ENCODE measurements at regions not wholly inside any gene's neighbourhood (a gene's known extent, or its start where the extent isn't known, plus 50 kb on each side); places are given as distances from the start of the nearest gene placed in this dataset.

GRCh38 chr9:99753436-99753835, 68.2 kb upstream of the NR4A3 start:
- no peak for DNase-seq (ENCODE audit: low read depth)

DNA sequence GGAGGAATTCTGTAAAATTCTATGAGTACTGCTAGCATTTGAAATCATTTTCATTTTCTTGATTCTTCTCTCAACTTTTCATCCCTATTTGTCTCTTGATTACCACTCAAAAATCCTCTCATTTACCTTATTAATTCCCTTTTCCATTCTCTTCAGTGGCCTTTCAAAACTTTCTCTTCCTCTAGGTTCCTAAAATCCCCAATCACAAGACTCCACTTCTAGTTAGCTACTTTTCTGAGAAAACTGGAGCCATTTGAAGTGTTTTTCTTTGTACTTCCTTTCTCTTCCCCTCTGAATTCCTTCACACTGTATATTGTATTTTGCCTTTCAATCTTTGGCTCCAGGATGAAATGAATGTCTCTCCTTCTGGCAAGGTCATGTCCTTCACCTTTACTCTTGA, 61.3 kb upstream of the NR4A3 start:
- no peak for DNase-seq (ENCODE audit: low read depth)

DNA sequence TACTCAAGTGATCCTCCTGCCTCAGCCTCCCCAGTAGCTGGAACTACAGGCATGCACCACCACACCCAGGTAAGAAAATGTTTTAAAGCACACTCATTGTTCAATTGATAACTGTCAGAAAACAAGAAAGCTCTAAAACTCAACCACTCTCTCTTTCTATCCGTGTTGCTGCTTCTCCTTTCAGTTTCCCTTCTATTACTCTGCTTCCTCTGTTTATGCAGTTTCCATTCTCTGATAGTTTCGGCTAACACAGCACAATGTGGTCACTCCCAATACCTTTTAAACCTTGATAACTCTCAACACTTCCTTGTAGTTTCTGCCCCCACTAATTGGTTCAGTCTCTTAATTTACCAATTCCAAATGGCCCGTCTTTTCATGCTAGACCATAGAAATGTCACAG, 59.2 kb upstream of the NR4A3 start:
- no peak for DNase-seq (ENCODE audit: low read depth)
